ENCODE measurements at regions not wholly inside any gene's neighbourhood (a gene's known extent, or its start where the extent isn't known, plus 50 kb on each side); places are given as distances from the start of the nearest gene placed in this dataset.

DNA sequence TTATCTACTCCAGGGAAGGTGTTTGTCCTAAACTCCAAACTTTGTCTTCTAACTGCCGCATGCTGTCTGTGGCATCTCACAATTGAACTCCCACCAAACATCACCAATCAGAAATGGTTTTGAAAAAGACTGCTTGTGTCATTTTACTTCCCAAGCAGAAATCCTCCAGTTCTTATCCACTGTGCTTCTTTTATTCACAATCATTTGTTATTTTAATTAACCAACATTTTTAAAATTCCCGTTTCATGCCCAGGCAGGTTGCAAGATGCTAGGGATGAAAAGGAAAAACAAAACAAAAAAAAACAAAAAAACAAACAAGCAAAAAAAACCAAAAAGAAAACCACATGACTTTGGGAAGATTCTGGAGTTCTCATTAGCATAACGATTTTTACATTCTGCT is 63.5 kb upstream of the RAB27B start:
- no peaks in the 10 kb centered on the region for H3K79me2 ChIP-seq (ENCODE audit: insufficient read depth, low read length)
- TF ChIP-seq ZFX (IDR thresholded peaks at IDR 0.05) (no peak), CBX3 (IDR thresholded peaks at IDR 0.05; ENCODE audit: low read depth) (no peak), EZH2phosphoT487 (IDR thresholded peaks at IDR 0.05; ENCODE audit: borderline replicate concordance) (no peak), YY1 (IDR thresholded peaks at IDR 0.05; ENCODE audit: extremely low read depth, insufficient replicate concordance, low read depth, low read length) (no peak), SRF (IDR thresholded peaks at IDR 0.05; ENCODE audit: low read depth) (no peak), POLR2A (IDR thresholded peaks at IDR 0.05; ENCODE audit: borderline replicate concordance, extremely low read depth, insufficient read depth, insufficient read length) (no peak), TCF7L2 (IDR thresholded peaks at IDR 0.05; ENCODE audit: borderline replicate concordance, extremely low read depth, insufficient read depth, insufficient read length) (no peak), EGR1 (IDR thresholded peaks at IDR 0.05; ENCODE audit: low read depth) (no peak)
- H3K9ac ChIP-seq (ENCODE audit: low read length) = no peak overlapping the region
- no peaks in the 10 kb centered on the region for H4K20me1 ChIP-seq (ENCODE audit: insufficient read depth)
- H3K27me3 ChIP-seq (ENCODE audit: insufficient read depth, low read length) = no peaks in the 10 kb centered on the region
- H3K27ac ChIP-seq (ENCODE audit: low read depth, low read length) = no peak overlapping the region
- H3K9me3 ChIP-seq (ENCODE audit: control insufficient read depth in 1 of 2, insufficient read depth in 1 of 2, low read depth in 1 of 2, low read length in 2 of 2) = no peaks in the 10 kb centered on the region
- BruUV-seq (replicated peaks) = no TSS peak
- no peaks in the 10 kb centered on the region for H3K36me3 ChIP-seq (ENCODE audit: control insufficient read depth in 1 of 2, insufficient read depth in 2 of 2, low read length in 2 of 2)
- ChIA-PET POLR2A (no interaction called here), CTCF (no interaction called here), RAD21 (ENCODE audit: low non-redundant PET in 1 of 2, low total read pairs in 2 of 2, uncharacterized antibody in 2 of 2, unreplicated experiment in 2 of 2) (no interaction called here)
- DNase-seq (ENCODE audit: low read depth, low spot score) (no peak), ATAC-seq (no peak)
- H2AFZ ChIP-seq (ENCODE audit: low read depth, low read length, poor library complexity, severe bottlenecking) = no peak overlapping the region
- intact Hi-C loops (cut with micrococcal nuclease) = no loop called here
- no peaks in the 10 kb centered on the region for H3K9me2 ChIP-seq (ENCODE audit: insufficient read depth)
- H3K4me1 ChIP-seq (ENCODE audit: control insufficient read depth in 1 of 2, insufficient read depth in 2 of 2, low read length in 2 of 2) = no peaks in the 10 kb centered on the region
- H3K4me2 ChIP-seq (ENCODE audit: low read length) = no peak overlapping the region
- no peak overlapping the region for H3K4me3 ChIP-seq (replicated peaks in 1 of 2; ENCODE audit: low read depth in 1 of 2, low read length in 2 of 2)

GRCh38 chr18:54765636-54766375 is 62.5 kb upstream of the RAB27B start:
- Histone ChIP-seq H3K27ac (ENCODE audit: low read depth, low read length) (no peak overlapping the region), H3K36me3 (ENCODE audit: control insufficient read depth in 1 of 2, insufficient read depth in 2 of 2, low read length in 2 of 2) (no peaks in the 10 kb centered on the region), H3K9me3 (ENCODE audit: control insufficient read depth in 1 of 2, insufficient read depth in 1 of 2, low read depth in 1 of 2, low read length in 2 of 2) (no peaks in the 10 kb centered on the region), H3K9ac (ENCODE audit: low read length) (no peak overlapping the region), H3K4me1 (ENCODE audit: control insufficient read depth in 1 of 2, insufficient read depth in 2 of 2, low read length in 2 of 2) (no peaks in the 10 kb centered on the region), H4K20me1 (ENCODE audit: insufficient read depth) (no peaks in the 10 kb centered on the region), H3K4me3 (replicated peaks in 1 of 2; ENCODE audit: low read depth in 1 of 2, low read length in 2 of 2) (no peak overlapping the region), H3K27me3 (ENCODE audit: insufficient read depth, low read length) (no peaks in the 10 kb centered on the region), H3K79me2 (ENCODE audit: insufficient read depth, low read length) (no peaks in the 10 kb centered on the region), H3K4me2 (ENCODE audit: low read length) (no peak overlapping the region), H2AFZ (ENCODE audit: low read depth, low read length, poor library complexity, severe bottlenecking) (no peak overlapping the region), H3K9me2 (ENCODE audit: insufficient read depth) (no peaks in the 10 kb centered on the region)
- CTCF ChIA-PET = no interaction called here
- ATAC-seq = no peak
- RAD21 ChIA-PET (ENCODE audit: low non-redundant PET in 1 of 2, low total read pairs in 2 of 2, uncharacterized antibody in 2 of 2, unreplicated experiment in 2 of 2) = no interaction called here
- no TSS peak for BruUV-seq (replicated peaks)
- intact Hi-C loops (cut with micrococcal nuclease) = no loop called here
- DNase-seq (ENCODE audit: low read depth, low spot score) = no peak
- POLR2A ChIA-PET = no interaction called here
- TF ChIP-seq RAD21 (IDR thresholded peaks at IDR 0.05; ENCODE audit: low read depth) (no peak), ZBTB33 (IDR thresholded peaks at IDR 0.05; ENCODE audit: extremely low read depth, insufficient replicate concordance, low read length) (no peak), POLR2AphosphoS5 (IDR thresholded peaks at IDR 0.05; ENCODE audit: low read depth, low read length) (no peak), CEBPB (IDR thresholded peaks at IDR 0.05; ENCODE audit: low read depth) (no peak), SP1 (IDR thresholded peaks at IDR 0.05; ENCODE audit: low read depth) (no peak), EZH2phosphoT487 (IDR thresholded peaks at IDR 0.05; ENCODE audit: borderline replicate concordance) (no peak), FOSL1 (IDR thresholded peaks at IDR 0.05; ENCODE audit: low read depth) (no peak)
- TF ChIP-seq, protein P1, sequence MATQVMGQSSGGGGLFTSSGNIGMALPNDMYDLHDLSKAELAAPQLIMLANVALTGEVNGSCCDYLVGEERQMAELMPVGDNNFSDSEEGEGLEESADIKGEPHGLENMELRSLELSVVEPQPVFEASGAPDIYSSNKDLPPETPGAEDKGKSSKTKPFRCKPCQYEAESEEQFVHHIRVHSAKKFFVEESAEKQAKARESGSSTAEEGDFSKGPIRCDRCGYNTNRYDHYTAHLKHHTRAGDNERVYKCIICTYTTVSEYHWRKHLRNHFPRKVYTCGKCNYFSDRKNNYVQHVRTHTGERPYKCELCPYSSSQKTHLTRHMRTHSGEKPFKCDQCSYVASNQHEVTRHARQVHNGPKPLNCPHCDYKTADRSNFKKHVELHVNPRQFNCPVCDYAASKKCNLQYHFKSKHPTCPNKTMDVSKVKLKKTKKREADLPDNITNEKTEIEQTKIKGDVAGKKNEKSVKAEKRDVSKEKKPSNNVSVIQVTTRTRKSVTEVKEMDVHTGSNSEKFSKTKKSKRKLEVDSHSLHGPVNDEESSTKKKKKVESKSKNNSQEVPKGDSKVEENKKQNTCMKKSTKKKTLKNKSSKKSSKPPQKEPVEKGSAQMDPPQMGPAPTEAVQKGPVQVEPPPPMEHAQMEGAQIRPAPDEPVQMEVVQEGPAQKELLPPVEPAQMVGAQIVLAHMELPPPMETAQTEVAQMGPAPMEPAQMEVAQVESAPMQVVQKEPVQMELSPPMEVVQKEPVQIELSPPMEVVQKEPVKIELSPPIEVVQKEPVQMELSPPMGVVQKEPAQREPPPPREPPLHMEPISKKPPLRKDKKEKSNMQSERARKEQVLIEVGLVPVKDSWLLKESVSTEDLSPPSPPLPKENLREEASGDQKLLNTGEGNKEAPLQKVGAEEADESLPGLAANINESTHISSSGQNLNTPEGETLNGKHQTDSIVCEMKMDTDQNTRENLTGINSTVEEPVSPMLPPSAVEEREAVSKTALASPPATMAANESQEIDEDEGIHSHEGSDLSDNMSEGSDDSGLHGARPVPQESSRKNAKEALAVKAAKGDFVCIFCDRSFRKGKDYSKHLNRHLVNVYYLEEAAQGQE (IDR thresholded peaks at IDR 0.05; ENCODE audit: low read depth) = no peak

Measured in HCT116 (cell line).